GM12865 (cell line): ENCODE measurements at regions not wholly inside any gene's neighbourhood (a gene's known extent, or its start where the extent isn't known, plus 50 kb on each side); places are given as distances from the start of the nearest gene placed in this dataset.

Experiments
- DNase-seq: peaks from one replicate; pipeline ENCODE4 v3.0.0; 2010; ENCODE audit warnings: low read depth
- H3K4me3 ChIP-seq: 2 replicates; pipeline ENCODE4 v1.5.1; 2011; ENCODE audit warnings: mild to moderate bottlenecking, low read depth, low read length, control low read depth
- TF ChIP-seq, protein P1 (sequence below): IDR thresholded peaks from 2 replicates; pipeline ENCODE4 v1.5.1; 2011; ENCODE audit warnings: low read length, control low read depth, low read depth, inconsistent platforms; ENCODE audit not compliant: insufficient read depth; ENCODE audit errors: missing control alignments

GRCh38 chrX:94751611-94752010 lies 1077.6 kb downstream of the FAM133A start:
- no peak for DNase-seq
- TF ChIP-seq, protein P1, sequence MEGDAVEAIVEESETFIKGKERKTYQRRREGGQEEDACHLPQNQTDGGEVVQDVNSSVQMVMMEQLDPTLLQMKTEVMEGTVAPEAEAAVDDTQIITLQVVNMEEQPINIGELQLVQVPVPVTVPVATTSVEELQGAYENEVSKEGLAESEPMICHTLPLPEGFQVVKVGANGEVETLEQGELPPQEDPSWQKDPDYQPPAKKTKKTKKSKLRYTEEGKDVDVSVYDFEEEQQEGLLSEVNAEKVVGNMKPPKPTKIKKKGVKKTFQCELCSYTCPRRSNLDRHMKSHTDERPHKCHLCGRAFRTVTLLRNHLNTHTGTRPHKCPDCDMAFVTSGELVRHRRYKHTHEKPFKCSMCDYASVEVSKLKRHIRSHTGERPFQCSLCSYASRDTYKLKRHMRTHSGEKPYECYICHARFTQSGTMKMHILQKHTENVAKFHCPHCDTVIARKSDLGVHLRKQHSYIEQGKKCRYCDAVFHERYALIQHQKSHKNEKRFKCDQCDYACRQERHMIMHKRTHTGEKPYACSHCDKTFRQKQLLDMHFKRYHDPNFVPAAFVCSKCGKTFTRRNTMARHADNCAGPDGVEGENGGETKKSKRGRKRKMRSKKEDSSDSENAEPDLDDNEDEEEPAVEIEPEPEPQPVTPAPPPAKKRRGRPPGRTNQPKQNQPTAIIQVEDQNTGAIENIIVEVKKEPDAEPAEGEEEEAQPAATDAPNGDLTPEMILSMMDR = no peak
- H3K4me3 ChIP-seq = no peak overlapping the region

DNA sequence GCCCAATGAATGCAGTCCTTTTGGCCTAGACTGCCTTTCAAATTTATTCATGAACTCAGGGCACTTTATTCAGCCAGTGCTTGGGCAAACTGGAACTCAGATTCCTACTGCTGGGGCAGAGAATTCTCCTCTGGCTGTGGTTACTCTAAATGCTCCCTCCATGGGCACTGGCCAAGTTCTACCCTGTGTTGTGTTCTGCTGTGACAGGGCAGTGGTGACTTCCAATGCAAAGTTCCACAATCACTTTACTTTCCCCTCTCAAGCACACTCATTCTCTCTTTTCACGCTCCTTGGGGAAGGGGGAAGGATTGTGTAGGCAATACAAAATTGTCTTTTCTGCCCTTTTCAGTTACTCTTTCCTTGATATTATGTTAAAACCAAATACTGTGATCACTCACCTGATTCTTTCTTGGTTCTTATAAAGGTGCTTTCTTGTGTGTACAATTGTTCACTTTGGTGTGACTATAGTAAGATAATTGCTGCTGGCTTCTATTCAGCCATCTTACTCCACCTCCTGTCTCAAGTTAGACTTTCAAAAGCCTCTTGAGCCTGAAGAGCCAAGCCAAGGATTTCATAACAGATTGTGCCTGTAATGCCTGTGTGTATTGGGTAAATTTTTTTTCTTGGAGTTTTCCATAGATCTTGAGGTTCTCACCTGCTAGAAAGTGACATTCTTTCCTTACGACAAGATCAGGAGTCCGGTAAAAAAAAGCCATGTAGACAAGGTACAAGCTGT lies 1078.6 kb downstream of the FAM133A start:
- TF ChIP-seq, protein P1 = no peak

DNA sequence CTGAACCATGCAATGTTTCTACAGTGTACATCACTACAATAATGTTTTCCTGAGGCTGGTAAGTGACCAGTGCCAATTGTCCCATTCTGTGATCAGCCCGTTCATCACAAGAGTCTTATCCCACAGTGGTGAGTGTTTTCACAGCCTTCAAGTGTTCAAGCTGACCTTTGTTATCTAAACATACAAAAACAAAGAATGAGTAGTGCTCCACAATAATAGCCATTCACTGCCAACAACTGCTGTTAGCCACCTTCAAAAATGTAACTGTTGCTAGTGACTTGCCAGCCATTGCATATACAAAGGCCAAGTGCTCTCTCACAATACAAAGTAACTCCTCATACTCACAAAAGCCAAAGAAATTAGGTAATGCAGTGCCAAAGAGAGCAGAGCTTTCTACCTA lies 1084.1 kb downstream of the FAM133A start:
- no peak overlapping the region for H3K4me3 ChIP-seq
- TF ChIP-seq, protein P1 = no peak
- no peak for DNase-seq

More for the DNA sequence above, 1078.6 kb downstream of the FAM133A start:
- no peak for DNase-seq
- no peak overlapping the region for H3K4me3 ChIP-seq

DNA sequence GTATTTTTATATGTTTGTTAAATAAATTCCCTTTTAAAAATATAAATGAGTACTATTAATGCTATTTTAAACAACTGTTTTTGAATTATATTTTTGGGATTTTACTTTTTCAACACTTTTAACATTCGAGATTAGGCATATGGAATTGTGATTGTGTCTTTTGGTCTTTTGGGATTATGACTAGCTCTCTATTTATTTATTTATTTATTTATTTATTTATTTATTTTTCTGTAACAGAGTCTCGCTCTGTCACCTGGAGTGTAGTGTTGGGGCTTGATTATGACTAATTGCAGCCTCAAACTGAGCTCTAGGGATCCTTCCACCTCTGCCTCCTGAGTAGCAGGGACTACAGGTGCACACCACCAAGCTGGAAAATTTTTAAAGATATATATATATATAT lies 1101.6 kb downstream of the FAM133A start:
- DNase-seq = no peak
- TF ChIP-seq, protein P1 = no peak

GRCh38 chrX:94813541-94813940 lies 1139.5 kb downstream of the FAM133A start:
- no peak overlapping the region for H3K4me3 ChIP-seq
- no peak for DNase-seq
- TF ChIP-seq, protein P1 = no peak

More for the DNA sequence above, 1101.6 kb downstream of the FAM133A start:
- no peak overlapping the region for H3K4me3 ChIP-seq

DNA sequence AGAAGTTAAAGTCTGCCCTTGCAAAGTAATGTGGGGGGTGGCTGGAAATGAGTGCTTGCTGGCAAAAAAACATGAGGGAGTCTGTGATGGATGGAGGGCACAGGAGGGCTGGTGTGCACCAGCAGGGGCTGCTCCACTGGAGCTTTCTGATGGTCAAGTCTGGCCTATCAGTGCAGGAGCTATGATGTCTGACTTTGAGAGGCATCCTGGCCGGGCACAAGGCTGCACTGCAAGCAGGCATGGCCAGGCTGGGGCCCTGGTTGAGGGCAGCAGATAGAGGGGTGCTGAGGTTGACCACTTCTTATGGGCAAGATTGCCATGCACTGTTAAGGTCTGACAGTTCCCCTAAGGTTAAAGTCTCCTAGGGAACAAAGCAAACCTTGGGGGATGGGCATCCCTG lies 1140.2 kb downstream of the FAM133A start:
- TF ChIP-seq, protein P1 = no peak
- H3K4me3 ChIP-seq = no peak overlapping the region
- DNase-seq = no peak

DNA sequence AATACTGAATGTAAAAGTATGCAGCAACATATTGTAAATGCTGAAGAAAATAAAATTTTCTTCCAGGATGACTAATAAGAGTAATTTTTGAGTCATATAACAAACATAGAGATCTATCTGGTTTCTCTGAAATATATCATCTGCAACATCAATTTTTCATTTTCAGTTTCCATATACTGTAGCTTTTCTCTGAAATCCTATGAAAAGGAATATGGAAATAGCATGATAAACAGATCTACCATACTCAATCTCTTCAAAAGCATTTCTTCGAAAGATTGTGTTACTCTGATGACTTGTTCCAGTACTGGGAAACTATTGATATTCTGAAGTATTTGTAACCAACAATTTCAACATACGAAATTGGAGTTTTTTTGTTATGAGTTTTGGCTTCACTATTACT lies 1156.7 kb downstream of the FAM133A start:
- no peak for DNase-seq
- TF ChIP-seq, protein P1 = no peak
- no peak overlapping the region for H3K4me3 ChIP-seq
